CD4-positive, alpha-beta T cell treated with Interleukin-2 at 100 ng/mL for 4 hours (primary cell): ENCODE measurements at regions not wholly inside any gene's neighbourhood (a gene's known extent, or its start where the extent isn't known, plus 50 kb on each side); places are given as distances from the start of the nearest gene placed in this dataset.
A peak's percentile ranks its signal among the peaks of the same experiment; 100 is the strongest.
"Not testable (repeated sequence)": the region's sequence is repeated elsewhere in the genome, so short reads cannot be mapped to it uniquely, and the experiment has no call there.

Source experiments
- DNase-seq: peaks from one replicate; pipeline ENCODE4 v3.0.0-alpha.2; 2020; ENCODE audit warnings: low spot score

GRCh38 chrX:40243755-40244515, 146.2 kb upstream of the BCOR start:
- DNase-seq: no peak

- no peak for DNase-seq
Observed at GRCh38 chrX:40240844-40241243, 143.1 kb upstream of the BCOR start.

DNA sequence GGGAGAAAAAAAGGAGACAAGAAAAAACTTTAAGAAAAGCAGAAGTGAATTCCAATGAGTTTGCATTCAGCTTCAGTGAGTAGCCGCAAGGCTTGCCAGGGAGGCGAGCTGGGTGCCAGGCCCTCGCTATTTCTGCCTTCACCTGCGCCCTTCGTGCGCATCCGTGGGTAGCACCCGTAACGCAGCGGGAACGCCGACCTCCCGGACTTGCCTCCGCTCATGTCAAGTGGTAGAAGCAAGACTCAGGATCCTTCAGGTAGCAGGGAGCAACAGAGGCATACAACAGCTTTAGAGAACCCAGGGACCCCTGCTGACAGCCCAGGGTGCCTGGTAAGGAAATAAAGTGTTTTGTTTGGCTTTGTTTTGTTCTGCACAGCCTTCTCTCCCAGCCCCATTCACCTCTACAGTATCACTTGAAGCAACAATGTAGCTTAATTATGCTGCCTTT, 140.0 kb upstream of the BCOR start:
- DNase-seq: no peak

- no peak for DNase-seq
Observed at GRCh38 chrX:40230646-40231045, 132.9 kb upstream of the BCOR start.

GRCh38 chrX:40227125-40227524, 129.4 kb upstream of the BCOR start:
- no peak for DNase-seq

- DNase-seq: no peak
Observed at GRCh38 chrX:40224658-40225057, 126.9 kb upstream of the BCOR start.

GRCh38 chrX:40222612-40223011, 124.9 kb upstream of the BCOR start:
- not testable (repeated sequence) for DNase-seq

DNA sequence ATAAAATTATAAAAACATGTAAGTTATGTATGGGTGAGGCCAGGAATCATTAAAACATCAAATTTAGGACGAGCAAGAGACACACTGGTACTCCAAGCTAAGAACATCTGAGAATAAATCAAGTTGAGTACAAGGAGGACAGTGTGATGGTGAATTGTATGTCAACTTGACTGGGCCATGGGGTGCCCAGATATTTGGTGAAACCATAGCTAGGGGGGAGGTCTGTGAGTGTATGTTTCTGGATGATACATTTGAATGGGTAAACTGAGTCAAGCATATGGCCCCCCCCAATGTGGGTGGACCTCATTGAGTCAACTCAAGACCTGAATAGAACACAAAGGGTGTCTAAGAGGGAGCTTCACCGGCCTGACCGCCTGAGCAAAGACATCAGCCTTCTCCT, 115.3 kb upstream of the BCOR start:
- DNase-seq: no peak

GRCh38 chrX:40209951-40210617, 112.3 kb upstream of the BCOR start:
- DNase-seq: no peak

GRCh38 chrX:40207626-40208025, 109.9 kb upstream of the BCOR start:
- DNase-seq: peak; percentile 17

DNA sequence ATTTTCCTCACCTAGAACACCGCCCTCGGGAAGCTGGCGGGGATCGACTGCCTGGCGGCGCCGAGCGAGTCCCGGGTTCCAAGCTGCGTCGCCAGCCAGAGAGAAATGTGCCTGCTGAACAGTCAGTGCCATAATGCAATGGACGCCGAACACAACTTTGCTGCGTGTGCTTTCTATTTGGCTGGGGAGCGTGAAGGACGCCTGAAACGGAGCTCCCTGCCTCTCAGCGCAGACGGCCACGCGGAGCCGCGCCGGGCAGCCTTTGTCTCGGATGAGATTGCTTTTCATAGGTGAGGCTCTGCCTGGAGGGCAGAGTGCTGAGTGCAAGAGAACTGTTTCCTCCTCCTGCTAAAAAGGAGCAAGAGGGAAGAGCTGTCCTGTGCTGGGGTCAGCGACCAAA, 107.7 kb upstream of the BCOR start:
- no peak for DNase-seq

- DNase-seq: peak; percentile 6
Observed at GRCh38 chrX:40202456-40202855, 104.7 kb upstream of the BCOR start.

DNA sequence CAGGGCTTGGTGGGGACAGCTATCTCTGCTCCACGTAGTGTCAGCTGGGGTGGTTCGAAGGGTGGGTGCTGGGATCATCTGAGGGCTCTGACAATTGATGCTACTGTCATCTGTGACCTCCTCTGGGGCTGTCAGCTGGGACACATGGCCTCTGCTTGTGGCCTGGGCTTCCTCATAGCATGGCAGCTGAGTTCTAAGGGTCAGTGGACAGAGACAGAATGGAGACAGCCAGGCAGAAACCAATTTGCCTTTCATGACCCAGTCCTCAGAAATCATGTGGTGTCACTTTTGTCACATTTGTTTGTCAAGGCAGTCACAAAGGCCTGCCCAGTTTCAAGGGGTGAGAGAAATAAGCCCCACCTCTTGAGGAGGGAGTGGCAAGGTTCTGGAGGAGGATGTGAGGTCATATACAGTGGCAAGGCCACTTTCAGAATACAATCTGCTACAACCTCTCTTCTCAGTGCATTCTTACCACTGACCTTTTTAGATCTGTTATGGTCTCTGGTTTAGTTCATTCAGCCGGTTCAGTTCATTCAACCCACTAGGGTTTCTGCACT, 103.6 kb upstream of the BCOR start:
- peak; percentile 32 for DNase-seq

- DNase-seq: no peak
Observed at GRCh38 chrX:40199704-40200103, 101.9 kb upstream of the BCOR start.

DNA sequence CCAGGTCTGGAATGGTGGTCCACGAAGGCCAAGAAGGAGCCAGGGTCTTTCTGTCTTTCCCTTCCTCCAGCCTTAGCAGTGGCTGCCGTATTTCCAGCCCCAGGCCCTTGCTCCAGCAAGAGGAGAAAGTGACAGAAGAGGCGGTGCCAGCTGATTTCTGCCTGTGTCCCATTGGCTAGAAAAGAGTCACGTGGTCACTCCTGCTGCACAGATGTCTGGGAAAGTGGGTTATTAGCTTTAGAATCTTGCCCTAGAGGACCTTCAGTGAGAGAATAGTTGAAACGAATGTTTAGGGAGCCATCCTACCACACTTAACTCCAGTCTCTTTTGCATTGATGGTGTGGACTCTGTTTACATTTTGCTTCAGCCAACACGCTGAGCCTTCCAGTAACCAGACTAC, 99.3 kb upstream of the BCOR start:
- no peak for DNase-seq

GRCh38 chrX:40195368-40195767, 97.6 kb upstream of the BCOR start:
- no peak for DNase-seq

GRCh38 chrX:40192196-40192595, 94.4 kb upstream of the BCOR start:
- no peak for DNase-seq

DNA sequence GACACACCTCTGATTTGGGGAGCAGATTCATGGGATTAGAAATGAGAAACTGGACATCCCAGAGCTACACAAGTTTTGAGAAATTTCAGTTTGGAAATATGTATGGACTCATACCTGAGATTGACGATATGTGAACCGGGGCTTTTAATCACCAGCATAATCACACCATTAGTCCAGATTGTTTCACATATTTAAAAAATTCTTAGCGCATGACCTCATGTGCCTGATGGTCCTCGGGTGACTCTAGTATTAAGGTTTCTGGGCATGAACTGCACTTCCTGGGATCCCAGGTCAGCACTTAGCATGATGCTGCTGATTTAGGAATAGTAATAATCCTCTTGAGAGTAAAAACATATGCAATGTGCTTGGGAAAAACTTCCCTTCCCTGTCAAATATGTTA, 91.9 kb upstream of the BCOR start:
- no peak for DNase-seq

GRCh38 chrX:40188573-40189417, 91.0 kb upstream of the BCOR start:
- no peak for DNase-seq

GRCh38 chrX:40184968-40185367, 87.2 kb upstream of the BCOR start:
- DNase-seq: no peak

- DNase-seq: no peak
Observed at GRCh38 chrX:40182615-40183014, 84.9 kb upstream of the BCOR start.

GRCh38 chrX:40182095-40182494, 84.3 kb upstream of the BCOR start:
- DNase-seq: no peak

- DNase-seq: no peak
Observed at GRCh38 chrX:40179283-40179682, 81.5 kb upstream of the BCOR start.
